ENCODE measurements at regions not wholly inside any gene's neighbourhood (a gene's known extent, or its start where the extent isn't known, plus 50 kb on each side); places are given as distances from the start of the nearest gene placed in this dataset.

DNA sequence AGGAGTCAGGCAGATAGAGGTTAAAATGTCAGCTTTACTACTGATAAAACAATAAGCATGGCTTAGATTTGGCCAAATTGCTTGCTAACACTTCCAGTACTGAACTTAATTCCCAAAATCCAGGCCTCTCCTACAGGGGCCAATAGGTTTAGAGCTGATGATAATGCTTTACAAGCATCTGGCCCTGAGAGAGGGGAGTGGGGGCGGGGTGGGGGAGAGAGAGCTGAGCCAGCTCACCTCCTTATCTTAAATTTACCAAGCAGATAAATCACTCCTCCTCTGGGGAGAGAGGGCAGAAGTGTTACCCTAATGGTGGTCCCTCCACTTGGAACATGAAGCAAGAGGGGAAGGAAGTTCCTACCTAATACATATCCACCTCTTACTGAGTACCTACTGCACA, 182.2 kb upstream of the CRY1 start (continued):
- no peak for TF ChIP-seq ZNF462 (CRISPR knock-in tag; IDR thresholded peaks at IDR 0.05)
- no peak for TF ChIP-seq ZNF331 (CRISPR knock-in tag; IDR thresholded peaks at IDR 0.05; ENCODE audit: low read depth)
- no peak for TF ChIP-seq EZH2 (IDR thresholded peaks at IDR 0.05; ENCODE audit: low read depth, unreplicated experiment)
- no peak for TF ChIP-seq ZNF114 (CRISPR knock-in tag; IDR thresholded peaks at IDR 0.05)
- no peak for TF ChIP-seq ETS1 (IDR thresholded peaks at IDR 0.05)
- TF ChIP-seq CREB1 (CRISPR knock-in tag; IDR thresholded peaks at IDR 0.05; ENCODE audit: low read depth) = no peak

GRCh38 chr12:107277855-107278254, 184.5 kb upstream of the CRY1 start:
- H3K27me3 ChIP-seq (ENCODE audit: insufficient read depth) = no peaks in the 10 kb centered on the region
- peaks cover 12% of the 10 kb centered on the region; the same call in 2 of the 3 replicates for H3K9me3 Mint-ChIP-seq
- no peaks in the 10 kb centered on the region for H4K20me1 ChIP-seq (replicated peaks; ENCODE audit: insufficient read depth)
- H3K36me3 Mint-ChIP-seq (ENCODE audit: low read depth) = no peaks in the 10 kb centered on the region
- H3F3A ChIP-seq (replicated peaks; ENCODE audit: low read depth) = no peaks in the 10 kb centered on the region
- H3K4me1 Mint-ChIP-seq = no peaks in the 10 kb centered on the region
- H2AFZ ChIP-seq = no peak overlapping the region
- H3K27me3 Mint-ChIP-seq (ENCODE audit: insufficient read depth, low read depth, poor library complexity) = no peaks in the 10 kb centered on the region
- no peak overlapping the region for H3K27ac ChIP-seq (ENCODE audit: low read depth)
- H3K4me3 Mint-ChIP-seq = no peak overlapping the region
- no peak overlapping the region for H3K27ac Mint-ChIP-seq
- DNase-seq (ENCODE audit: low spot score) (no peak), ATAC-seq (no peak)
- H3K4me3 ChIP-seq = no peak overlapping the region
- no peaks in the 10 kb centered on the region for H3K36me3 ChIP-seq (ENCODE audit: insufficient read depth)
- no peaks in the 10 kb centered on the region for H3K4me1 ChIP-seq (ENCODE audit: insufficient read depth)
- no peaks in the 10 kb centered on the region for H3K9me2 ChIP-seq (ENCODE audit: insufficient read depth)
- H3K4me2 ChIP-seq = no peak overlapping the region
- no peaks in the 10 kb centered on the region for H3K79me2 ChIP-seq (replicated peaks; ENCODE audit: insufficient read depth)
- no peak for TF ChIP-seq ZNF462 (CRISPR knock-in tag; IDR thresholded peaks at IDR 0.05)
- TF ChIP-seq ETS1 (IDR thresholded peaks at IDR 0.05) = no peak
- no peak for TF ChIP-seq CREB1 (CRISPR knock-in tag; IDR thresholded peaks at IDR 0.05; ENCODE audit: low read depth)
- TF ChIP-seq POLR2AphosphoS5 (IDR thresholded peaks at IDR 0.05; ENCODE audit: low read depth) = no peak
- TF ChIP-seq ZNF331 (CRISPR knock-in tag; IDR thresholded peaks at IDR 0.05; ENCODE audit: low read depth) = no peak
- TF ChIP-seq ZNF114 (CRISPR knock-in tag; IDR thresholded peaks at IDR 0.05) = no peak

All from GM23338 (cell line).